ENCODE measurements at regions not wholly inside any gene's neighbourhood (a gene's known extent, or its start where the extent isn't known, plus 50 kb on each side); places are given as distances from the start of the nearest gene placed in this dataset.
"Not testable (repeated sequence)": the region's sequence is repeated elsewhere in the genome, so short reads cannot be mapped to it uniquely, and the experiment has no call there.

DNA sequence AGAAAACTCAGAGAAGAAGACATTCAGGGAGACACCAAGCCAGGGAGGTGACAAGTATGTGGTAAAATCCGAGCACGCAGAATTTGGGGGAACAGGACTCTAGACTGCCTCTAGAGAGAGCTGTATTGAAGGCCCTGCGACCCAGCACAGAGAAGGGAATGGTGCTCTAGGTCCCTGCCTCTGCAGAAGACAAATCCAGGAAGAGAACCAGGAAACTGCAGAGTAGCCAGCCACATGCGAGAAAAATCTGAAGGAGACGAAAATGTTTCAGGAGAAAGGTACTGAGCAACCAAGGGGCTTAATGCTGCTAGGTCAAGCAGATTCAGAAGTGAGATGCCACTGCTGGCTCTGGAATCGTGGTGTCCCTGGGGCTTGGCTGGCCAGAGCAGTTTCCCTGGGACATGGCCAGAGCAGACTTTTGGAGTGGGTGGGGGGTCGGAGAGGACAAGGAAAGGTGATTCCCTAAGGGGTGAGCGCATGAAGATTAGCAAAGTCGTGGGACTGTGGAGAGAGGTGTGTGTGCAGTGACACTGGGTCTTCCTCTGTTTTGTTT, 158.0 kb upstream of the KLF6 start:
- DNase-seq, result no peak

DNA sequence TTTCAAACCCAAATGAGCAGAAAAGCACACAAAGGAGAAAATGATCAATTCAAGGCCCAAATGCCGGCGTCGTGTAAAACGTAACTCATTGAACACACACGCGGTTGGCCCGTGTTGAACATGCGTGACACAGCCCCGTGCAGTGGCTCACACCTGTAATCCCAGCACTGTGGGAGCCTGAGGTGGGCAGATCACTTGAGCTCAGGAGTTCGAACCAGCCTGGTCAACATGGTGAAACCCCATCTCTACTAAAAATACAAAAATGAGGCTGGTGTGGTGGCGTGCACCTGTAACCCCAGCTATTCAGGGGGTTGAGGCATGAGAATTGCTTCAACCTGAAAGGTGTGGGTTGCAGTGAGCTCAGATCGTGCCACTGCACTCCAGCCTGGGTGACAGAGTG, 156.7 kb upstream of the KLF6 start:
- no peak for DNase-seq

DNA sequence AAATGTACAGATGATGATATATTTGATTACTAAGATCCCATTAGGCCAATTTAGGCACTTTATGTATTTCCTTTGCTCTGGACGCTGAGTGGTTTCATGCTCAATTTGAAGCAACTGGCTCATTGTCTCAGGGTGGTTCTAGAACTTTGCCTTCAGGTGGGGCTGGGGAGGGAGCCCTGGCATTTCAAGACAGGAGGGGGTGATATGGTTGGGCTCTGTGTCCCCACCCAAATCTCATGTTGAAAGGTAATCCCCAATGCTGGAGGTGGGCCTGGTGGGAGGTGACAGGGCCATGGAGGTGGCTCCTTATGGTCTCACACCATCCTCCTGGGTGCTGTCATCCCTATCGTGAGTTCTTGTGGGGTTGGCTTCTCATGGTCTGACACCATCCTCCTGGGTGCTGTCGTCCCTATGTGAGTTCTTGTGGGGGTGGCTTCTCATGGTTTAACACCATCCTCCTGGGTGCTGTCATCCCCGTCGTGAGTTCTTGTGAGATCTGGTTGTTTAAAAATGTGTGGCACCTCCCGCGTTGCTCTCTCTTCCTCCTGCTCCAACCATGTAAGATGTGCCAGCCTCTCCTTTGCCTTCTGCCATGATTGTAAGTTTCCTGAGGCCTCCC, 151.5 kb upstream of the KLF6 start:
- no peak for DNase-seq

DNA sequence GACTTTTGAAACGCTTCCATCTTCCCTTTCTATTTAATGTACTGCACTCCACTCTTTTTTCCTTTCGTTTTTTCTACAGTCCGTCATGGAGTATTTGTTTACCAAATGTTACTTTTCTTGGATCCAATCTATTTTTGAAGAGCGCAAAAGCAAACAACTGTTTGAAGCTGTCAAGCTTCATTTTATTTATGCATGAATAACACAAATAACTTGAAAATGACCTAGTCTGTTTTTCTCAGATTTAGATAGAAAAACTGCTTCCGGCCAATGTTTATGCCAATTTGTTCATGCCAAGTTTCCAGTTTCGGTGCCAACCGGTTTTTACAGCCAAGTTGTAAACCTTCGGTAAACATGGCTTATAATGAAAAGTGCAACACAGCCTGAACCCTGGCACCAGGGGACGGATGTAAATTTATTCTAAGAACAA, 150.9 kb upstream of the KLF6 start:
- DNase-seq, result no peak

DNA sequence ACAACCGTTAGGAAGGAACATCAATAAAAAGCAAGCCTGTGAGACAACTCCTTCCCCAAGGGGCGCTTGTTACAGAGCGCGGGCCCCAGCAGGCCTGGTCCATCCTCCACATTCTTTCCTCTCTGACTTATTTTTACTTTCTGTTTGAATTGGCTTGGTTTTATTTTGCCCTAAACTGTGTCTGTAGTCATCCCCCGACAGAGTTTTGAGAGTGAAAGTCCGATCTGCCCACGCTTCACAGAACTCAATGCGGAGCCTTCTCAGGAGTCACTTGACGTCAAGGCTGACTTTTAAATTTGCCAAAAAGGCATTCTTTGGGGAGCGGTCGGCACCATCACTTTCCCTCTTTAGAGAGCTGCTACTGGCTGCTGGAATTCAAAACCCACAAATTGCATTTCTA, 150.1 kb upstream of the KLF6 start:
- peak in 3 of 5 donors; percentile 9 to 90 (median 39) for DNase-seq

DNA sequence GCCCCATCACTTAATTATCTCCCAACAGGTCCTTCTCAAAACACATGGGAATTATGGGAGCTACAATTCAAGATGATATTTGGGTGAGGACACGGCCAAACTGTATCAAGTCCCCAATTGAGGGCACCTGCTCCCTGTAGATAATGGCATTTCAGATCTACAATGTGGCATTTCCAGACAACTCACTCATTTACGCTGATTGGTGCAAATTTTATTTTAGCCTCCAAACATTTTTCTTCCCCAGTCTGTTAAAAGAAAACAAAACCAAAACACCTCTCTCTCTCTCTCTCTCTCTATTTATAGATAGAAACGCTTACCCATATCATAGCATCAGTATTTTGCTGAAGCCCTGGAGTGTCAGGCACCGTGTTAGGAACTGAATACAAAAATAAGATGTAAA, 148.7 kb upstream of the KLF6 start:
- DNase-seq, result no peak

DNA sequence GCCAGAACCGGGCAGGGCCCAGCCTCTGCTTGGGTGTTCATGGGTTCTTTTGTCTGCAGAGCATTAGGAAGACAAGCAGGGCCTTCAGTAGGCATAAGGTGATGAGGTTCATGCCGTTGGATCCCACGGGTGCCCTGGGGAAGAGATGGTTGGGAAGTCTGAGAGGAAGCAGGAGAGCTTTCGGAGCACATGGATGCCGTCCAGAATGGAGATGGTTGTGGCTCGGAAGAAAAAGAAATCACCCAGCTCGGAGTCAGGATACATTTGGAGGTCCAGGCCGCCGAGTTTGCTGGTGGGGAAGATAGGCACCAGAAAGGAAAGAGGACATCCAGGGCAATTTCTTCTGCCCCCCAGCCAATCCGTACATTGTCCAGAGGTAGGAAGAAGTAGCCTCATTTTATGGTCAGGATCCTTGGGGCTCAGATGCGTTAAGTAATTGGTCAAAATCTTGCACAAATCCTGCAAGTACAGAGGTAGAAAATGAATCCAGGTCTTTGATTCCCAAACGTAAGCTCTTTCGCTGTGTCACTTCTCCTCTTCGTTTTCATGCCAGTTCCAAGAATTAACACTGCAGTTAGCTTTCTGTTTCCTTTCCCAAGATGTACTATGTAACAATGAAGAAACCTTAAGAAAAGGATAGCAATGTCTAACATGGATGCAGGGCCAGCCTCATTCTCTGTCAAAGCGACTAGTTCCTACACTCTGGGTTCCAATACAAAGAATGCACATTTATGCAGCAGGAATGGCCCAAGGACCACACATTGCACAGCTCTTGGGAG, 147.8 kb upstream of the KLF6 start:
- peak in 1 of 5 donors; percentile 58 for DNase-seq

DNA sequence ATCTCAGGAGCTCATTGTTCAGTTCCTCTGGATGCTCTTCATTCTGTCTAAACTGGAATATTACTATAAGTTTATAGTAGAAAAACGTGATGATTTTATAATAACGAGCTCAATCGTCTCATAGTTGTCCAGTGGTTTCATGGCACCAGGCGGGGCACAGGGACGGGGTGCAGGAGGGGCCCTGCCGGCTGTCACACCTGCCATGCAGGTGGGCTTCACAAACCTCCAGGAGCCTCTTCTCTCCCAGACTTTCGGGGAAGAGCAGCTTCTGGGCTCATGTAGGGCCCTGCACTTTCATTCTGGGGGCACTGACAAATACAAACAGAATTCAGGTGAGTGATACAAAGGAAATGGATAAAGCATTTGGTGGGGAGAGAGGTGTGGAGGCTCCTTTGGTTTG, 146.9 kb upstream of the KLF6 start:
- DNase-seq, result no peak

DNA sequence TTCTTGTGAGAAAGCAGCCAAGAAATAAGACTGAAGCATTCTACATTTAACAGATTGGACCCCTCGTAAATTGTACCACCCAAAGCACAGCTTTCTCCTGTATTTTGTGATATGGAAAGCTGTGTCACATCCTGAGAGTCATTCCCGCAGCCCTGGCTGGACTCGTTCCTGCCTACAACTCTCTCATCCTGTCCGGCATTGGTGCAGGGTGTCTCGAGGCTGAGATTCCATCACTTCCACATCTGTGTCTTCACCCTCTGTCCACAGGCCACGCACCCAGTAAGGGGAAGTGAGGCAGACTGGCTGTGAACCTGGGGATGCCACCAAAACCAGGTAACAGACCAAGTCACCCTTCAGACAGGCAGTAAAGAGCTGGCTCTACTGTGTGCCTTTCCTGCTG, 146.2 kb upstream of the KLF6 start:
- no peak for DNase-seq

DNA sequence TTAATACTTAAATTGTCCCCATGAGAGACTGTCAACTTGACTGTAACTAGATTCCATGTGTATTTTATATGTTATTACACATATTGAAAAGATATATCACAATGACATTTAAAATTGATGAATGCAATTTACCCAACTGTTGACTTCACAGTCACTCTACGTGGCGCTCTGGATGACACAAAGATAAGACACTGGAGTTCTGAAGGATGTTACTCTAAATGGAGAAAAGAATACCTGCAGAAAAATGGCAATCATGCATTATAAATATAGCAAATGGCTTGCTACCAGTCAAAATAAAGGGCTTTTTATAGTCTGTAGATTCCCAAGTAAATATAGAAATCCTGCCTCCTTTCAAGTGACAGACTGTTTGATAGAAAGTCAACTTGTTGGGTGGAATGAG, 143.6 kb upstream of the KLF6 start:
- no peak for DNase-seq

DNA sequence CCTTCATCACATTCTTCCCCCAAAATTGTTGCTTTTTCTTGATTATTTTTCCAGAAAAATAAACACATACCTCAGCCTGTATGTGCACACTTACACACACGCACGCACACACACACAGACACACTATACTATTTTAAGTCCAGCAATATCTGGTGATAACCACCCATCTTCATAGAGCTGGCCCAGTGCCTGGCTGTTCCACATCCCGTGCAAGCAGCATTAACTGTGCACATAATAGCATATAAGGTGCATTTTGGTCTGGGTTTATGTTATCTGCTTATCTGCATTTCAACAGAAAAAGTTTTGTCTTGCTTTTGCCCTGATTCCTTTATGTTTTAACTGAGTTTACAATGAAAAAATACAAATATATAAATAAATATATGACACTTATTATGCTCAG, 143.1 kb upstream of the KLF6 start:
- DNase-seq, result no peak

DNA sequence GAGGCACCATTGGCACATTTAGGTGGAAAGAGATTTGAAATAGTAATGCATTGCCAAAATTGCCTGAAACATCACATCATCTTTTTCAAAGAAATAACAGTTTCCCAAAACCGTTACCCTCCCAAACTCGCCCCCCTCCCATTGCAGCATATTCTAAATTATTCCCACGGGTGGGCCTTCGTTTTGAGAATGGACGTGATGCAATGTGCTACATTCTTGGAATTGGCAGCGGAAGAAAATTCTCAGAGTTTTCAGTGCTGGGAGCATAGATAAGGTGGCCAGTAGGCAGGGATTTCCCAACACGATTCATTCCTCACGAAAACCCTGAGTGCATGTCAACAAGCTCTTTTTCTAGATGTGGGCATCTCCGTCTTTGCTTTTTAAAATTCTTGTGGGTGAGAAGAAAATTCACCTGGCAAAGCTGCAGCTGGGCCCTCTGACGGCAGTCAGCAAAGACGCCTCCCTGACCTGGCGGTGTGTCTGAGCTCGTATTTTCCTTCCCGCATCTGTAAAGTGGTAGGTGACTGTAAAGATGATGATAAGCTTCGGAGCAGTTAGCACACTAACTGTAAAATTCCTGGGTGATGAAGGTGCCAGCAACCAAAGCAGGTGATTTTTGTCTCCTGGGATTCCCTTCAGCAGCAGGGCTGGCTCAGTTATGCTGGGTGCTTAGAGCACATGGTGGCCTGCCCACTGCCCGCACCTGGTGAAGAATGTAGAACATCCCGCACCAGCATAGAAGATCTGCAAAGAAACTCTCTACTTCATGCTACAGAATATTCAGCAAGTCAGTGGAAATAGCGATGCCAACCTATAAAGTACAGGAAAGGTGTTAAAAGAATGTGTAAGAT, 141.9 kb upstream of the KLF6 start:
- DNase-seq, result peak in 1 of 5 donors; percentile 51

DNA sequence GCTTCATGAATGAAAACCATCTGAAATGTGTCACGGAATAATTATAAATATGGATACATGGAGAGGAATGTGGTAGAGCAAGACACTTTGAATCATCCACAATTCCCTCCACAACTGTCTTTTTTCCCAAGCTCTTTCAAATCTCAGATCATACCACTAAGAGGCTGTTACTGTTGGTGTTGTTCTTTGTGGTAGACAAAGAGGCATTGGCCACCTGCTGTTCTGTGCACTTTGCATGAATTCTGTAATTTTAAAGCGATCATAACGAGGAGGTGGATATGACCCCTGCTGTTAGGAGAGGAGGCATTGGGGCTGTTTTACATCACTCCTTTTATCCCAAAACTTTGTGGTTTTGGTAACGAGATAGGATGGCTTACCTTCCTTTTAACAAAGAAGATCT, 141.2 kb upstream of the KLF6 start:
- DNase-seq, result no peak

DNA sequence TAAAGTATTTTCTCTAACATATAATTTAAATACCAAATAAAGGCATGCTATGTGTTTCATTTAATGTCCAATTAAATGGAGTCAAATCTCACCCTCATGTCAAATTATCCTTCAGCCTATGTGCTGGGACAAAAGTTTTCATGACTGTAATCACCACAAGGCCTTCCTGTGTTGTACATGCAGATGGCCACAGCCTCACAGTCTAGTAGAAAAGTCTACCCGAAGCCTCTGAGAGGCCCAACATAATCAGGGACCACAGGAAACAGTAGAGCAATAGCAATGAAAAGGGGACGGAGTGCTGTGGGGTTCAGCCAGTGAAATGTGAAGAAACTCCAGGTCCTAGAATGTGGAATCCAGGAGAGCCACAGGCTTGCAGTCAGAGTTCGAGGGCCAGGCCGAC, 140.2 kb upstream of the KLF6 start:
- DNase-seq, result no peak

DNA sequence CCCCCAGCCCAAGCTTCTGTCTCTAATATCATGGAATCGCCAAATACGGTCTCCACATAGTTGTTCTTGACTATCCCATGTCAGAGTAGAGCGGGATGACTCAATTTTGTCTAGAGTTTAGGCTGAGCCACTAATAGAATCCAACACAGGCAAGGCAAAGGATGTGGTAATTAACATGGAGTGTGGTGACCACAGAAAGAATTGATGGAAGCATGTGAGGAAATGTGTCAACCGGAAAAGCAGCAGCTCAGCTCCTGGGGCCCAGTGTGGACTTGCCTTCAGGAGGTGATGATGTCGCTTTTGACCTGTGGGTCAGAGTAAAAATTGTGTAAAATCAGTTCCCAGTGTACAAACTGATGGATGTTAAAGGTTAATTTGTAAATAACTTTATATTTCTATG, 139.3 kb upstream of the KLF6 start:
- DNase-seq, result no peak

DNA sequence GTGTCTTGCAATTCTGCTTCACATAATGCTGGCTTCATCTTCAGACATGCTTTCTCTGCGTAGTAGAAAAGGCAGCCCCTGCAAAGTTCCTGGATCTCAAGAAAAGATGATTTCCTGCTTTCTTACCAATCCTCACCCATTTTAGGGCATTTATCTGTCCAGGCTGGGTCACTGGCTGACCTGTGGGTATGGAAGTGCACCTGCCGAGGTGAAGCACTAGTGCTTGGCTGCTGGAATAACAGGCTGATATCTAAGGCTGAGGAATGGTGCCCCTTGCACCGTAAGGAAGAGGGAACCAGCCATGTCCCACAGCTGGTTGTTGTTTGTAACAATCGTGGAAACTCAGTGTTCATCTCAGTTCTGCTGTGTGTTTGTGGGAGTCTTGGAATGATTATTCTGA, 138.0 kb upstream of the KLF6 start:
- no peak for DNase-seq

DNA sequence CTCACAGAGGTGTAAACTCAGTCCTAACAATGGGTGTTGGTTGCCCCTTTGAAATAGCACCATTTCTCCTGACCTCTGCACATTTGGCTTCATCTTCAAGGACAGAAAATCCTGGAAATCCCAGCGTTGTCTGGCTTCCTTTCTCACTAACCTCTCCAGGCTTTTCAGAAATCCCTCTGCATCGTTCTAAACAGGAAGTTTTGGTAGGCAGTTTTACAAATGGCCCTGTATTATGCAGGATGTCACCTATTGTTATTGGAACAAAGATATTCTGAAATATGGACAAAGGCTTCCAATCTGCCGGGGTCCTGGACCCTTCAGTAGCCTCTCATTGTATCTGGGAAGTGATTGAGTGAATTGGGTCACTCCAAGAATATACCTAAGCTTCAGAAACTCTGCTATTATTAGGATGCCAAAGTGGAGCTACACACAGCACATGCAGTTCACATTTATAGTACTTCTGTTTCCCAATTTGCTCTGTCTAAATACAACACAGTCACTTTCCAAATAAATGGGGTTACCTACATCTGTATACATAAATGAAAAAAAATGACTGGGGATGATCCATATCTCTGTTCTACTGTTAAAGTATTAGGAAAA, 134.8 kb upstream of the KLF6 start:
- no peak for DNase-seq

DNA sequence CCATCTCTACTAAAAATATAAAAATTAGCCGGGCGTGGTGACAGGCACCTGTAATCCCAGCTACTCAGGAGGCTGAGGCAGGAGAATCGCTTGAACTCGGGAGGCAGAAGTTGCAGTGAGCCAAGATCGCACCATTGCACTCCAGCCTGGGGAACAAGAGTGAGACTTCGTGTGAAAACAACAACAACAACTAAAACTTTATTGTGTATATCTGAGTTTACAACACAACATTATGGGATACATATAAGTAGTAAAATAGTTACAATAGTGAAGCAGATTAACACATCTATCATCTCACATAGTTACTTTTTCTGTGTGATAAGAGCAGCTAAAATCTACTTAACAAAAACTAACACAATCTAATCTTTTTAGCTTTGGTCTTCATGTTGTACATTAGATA, 132.4 kb upstream of the KLF6 start:
- not testable (repeated sequence) for DNase-seq

DNA sequence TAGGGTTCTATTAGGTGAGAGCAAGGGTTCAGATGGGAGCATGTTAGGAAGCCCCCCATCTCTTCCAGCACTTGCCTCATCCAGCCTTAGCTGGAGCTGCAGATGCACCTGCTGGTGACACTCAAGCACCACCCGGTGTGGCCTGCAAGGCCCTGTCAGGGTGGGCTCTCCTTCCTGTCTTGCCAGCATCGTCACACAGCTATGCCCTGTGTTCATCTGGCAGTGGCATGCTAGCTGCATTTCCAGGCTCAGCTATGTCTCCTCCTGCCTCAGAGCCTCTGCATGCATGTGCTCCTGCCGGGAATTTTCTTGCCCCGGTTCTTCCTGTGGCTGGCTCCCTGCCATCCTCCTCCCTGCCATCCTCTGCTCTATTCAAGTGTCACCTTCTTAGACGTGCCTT, 129.7 kb upstream of the KLF6 start:
- no peak for DNase-seq

DNA sequence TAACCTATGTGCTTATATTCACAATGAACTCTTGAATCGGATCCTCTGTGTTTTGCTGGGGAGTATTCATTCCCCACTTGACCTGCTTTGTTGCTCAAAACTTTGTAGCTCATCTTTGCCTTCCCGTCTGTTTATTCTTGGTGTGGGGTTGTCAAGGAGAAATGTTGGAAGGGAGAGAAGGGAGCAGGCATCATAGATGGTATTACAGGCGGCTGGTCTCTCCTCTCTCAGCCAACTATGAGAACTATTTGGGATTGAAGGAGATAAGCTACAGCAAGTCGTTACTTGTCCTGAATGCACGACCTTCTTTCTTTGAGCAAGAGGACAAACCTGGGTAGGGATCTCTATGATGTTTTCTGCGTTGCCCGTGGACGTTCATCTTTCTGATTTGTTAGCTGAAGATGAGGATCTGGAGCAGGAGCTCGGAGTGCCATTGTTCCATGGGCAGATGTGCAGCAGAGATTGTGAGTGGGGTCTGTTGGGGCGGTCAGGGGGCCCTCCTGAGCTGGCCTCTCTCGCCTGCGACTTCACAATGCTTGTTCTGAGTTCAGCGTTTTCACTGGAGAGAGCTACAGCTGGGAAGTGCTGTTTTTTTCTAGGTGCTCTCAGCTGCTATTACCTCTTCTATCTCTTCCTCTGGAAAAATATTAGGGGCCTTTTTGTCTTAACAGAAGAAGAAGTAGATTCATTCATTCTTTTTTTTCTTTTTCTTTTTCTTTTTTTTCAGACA, 126.9 kb upstream of the KLF6 start:
- no peak for DNase-seq

DNA sequence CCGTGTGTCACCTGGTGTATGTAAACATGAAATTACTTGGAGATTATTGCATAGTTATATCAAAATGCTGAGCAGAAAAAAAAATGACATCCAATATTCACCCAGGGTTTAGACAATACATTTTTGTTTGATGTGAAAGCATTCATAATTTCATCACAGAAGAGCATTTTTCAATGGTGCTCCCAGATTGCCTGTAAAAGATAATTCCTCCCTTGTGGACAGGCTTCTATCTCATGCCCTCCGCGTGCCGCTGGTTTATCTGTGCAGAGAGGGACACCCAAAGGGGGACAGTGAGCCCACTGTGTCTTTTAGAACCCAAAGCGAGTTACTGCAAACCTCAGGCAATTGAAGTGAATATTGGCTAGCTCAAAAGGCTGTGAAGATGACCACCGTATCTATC, 126.2 kb upstream of the KLF6 start:
- no peak for DNase-seq

DNA sequence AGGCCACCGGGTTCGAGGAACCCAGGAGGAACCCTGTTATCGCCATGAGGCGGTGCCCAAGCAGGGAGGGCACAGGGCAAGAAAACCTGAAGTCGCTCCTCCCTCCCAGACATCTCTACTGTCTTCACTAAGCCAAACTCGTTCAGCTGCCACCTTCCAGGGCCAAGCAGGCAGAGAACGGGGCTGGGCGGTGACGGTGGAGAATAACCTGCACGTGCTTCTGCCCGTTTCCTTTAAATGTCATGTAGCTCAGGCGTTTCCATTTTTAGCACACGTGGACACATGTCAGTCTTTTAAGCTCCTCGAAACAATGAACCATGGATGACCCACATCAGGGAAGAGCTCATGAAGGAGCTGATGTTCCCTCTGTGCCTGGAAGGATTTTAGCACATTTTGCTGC, 124.3 kb upstream of the KLF6 start:
- DNase-seq, result no peak
